HG02938 (cell line): ENCODE measurements at regions not wholly inside any gene's neighbourhood (a gene's known extent, or its start where the extent isn't known, plus 50 kb on each side); places are given as distances from the start of the nearest gene placed in this dataset.

Experiments
- ATAC-seq: cut with Tn5 transposase; IDR thresholded peaks from one replicate; pipeline ENCODE4 v1.9.1; 2021; ENCODE audit warnings: mild to moderate bottlenecking, moderate library complexity; ENCODE audit not compliant: unreplicated experiment

- no peak for ATAC-seq
Measured at GRCh38 chr1:38113159-38113666, 66.6 kb upstream of the POU3F1 start.

- no peak for ATAC-seq
Measured at GRCh38 chr1:38111589-38111988, 65.0 kb upstream of the POU3F1 start.

- ATAC-seq: no peak
Measured at GRCh38 chr1:38105267-38105666, 58.7 kb upstream of the POU3F1 start.

GRCh38 chr1:38102636-38103035 is 56.0 kb upstream of the POU3F1 start:
- ATAC-seq: no peak

GRCh38 chr1:38101037-38101785 is 54.6 kb upstream of the POU3F1 start:
- no peak for ATAC-seq

GRCh38 chr1:38098101-38098847 is 51.7 kb upstream of the POU3F1 start:
- ATAC-seq: no peak

GRCh38 chr1:38097284-38097898 is 50.8 kb upstream of the POU3F1 start:
- ATAC-seq: no peak
